SK-N-SH (cell line): ENCODE measurements at regions not wholly inside any gene's neighbourhood (a gene's known extent, or its start where the extent isn't known, plus 50 kb on each side); places are given as distances from the start of the nearest gene placed in this dataset.
A peak's percentile ranks its signal among the peaks of the same experiment; 100 is the strongest.

Experiments used
- CTCF ChIA-PET: fragments of 300-600, 350-600 bp; formaldehyde crosslinking; extraction: SDS; loops from one replicate; lab custom pipeline; 2021; lab: Yijun Ruan, JAX
- POLR2A ChIA-PET: fragments of 350-600 bp; sonication (Branson Sonifier 250); formaldehyde crosslinking; extraction: SDS; loops from one replicate; lab custom pipeline; 2020; ENCODE audit warnings: antibody characterized with exemption, inconsistent platforms; lab: Yijun Ruan, JAX
- DNase-seq: peaks from one replicate; pipeline ENCODE4 v3.0.0; 2012
- H2AFZ ChIP-seq: fragments of 200-600 bp; sonication (generic); 2 replicates; pipeline ENCODE4 v1.8.1; 2016; ENCODE audit warnings: antibody characterized with exemption, mild to moderate bottlenecking, low read depth
- H3F3A ChIP-seq: fragments of 200-600 bp; sonication (generic); replicated peaks from 2 replicates; pipeline ENCODE3; 2016; ENCODE audit warnings: antibody characterized with exemption, mild to moderate bottlenecking; ENCODE audit not compliant: insufficient read depth
- H3K27ac ChIP-seq, 2 experiments: fragments of 200-500 bp in 1 of 2; fragments of 200-600 bp in 1 of 2; sonication (Bioruptor generic) in 1 of 2; sonication (generic), shearing (Covaris generic) in 1 of 2; 2 replicates each; pipeline versions ENCODE4 v1.5.1 to v1.6.1; 2014 to 2016; ENCODE audit warnings: low read depth in 2 of 2, inconsistent platforms in 1 of 2, low read length in 1 of 2, mild to moderate bottlenecking in 1 of 2, mixed read lengths in 1 of 2
- H3K27me3 ChIP-seq: fragments of 200-600 bp; sonication (generic), shearing (Covaris generic); 2 replicates; pipeline ENCODE4 v1.6.1; 2016; ENCODE audit warnings: mixed run types; ENCODE audit not compliant: insufficient read depth
- H3K36me3 ChIP-seq, 2 experiments: fragments of 200-500 bp in 1 of 2; fragments of 200-600 bp in 1 of 2; sonication (Bioruptor generic) in 1 of 2; sonication (generic) in 1 of 2; replicated peaks in 1 of 2; 2 replicates each; pipeline versions ENCODE3 to v1.5.1; 2014 to 2016; ENCODE audit warnings: low read length in 1 of 2, mild to moderate bottlenecking in 1 of 2; ENCODE audit not compliant: insufficient read depth in 2 of 2, control insufficient read depth in 1 of 2
- H3K4me1 ChIP-seq, 2 experiments: fragments of 200-500 bp in 1 of 2; fragments of 200-600 bp in 1 of 2; sonication (Bioruptor generic) in 1 of 2; sonication (generic), shearing (Covaris generic) in 1 of 2; 2 replicates each; pipeline versions ENCODE4 v1.5.1 to v1.6.1; 2014 to 2016; ENCODE audit warnings: low read depth in 1 of 2, low read length in 1 of 2, mixed run types in 1 of 2; ENCODE audit not compliant: insufficient read depth in 2 of 2, control insufficient read depth in 1 of 2
- H3K4me2 ChIP-seq: fragments of 200-600 bp; sonication (generic), shearing (Covaris generic); 2 replicates; pipeline ENCODE4 v1.6.1; 2017; ENCODE audit warnings: mixed run types
- H3K4me3 ChIP-seq, 2 experiments: fragments of 200-500 bp in 1 of 2; fragments of 200-600 bp in 1 of 2; sonication (Bioruptor generic) in 1 of 2; sonication (generic), shearing (Covaris generic) in 1 of 2; 2 replicates each; pipeline versions ENCODE4 v1.5.1 to v1.8.1; 2014 to 2016; ENCODE audit warnings: low read depth in 2 of 2, inconsistent platforms in 1 of 2, low read length in 1 of 2, mild to moderate bottlenecking in 1 of 2, mixed read lengths in 1 of 2, moderate library complexity in 1 of 2
- H3K79me2 ChIP-seq: fragments of 200-600 bp; sonication (generic); 2 replicates; pipeline ENCODE4 v1.8.1; 2017; ENCODE audit warnings: mild to moderate bottlenecking; ENCODE audit not compliant: insufficient read depth
- H3K9ac ChIP-seq: fragments of 200-600 bp; sonication (generic); 2 replicates; pipeline ENCODE4 v1.6.1; 2017; ENCODE audit warnings: mixed run types
- H3K9me2 ChIP-seq: fragments of 200-600 bp; sonication (generic); 2 replicates; pipeline ENCODE4 v1.6.1; 2017; ENCODE audit warnings: mixed run types
- H3K9me3 ChIP-seq: fragments of 200-600 bp; sonication (generic); 2 replicates; pipeline ENCODE4 v1.6.1; 2017; ENCODE audit warnings: mixed run types, mild to moderate bottlenecking, moderate library complexity
- H4K20me1 ChIP-seq: fragments of 200-600 bp; sonication (generic); 2 replicates; pipeline ENCODE4 v1.6.1; 2017; ENCODE audit warnings: mild to moderate bottlenecking, mixed run types; ENCODE audit not compliant: insufficient read depth
- CHD2 ChIP-seq: fragments of 150-350 bp; IDR thresholded peaks from 2 replicates; pipeline ENCODE4 v1.6.1; 2018; ENCODE audit warnings: low read length; ENCODE audit not compliant: partially characterized antibody
- CTCF ChIP-seq: fragments of 200-600 bp; sonication (generic); IDR thresholded peaks from 2 replicates; pipeline ENCODE4 v1.6.1; 2017; ENCODE audit warnings: antibody characterized with exemption, mild to moderate bottlenecking, moderate library complexity
- ELF1 ChIP-seq: IDR thresholded peaks from 2 replicates; pipeline ENCODE4 v1.4.0; 2012
- EZH2phosphoT487 ChIP-seq: fragments of 200-600 bp; sonication (generic); IDR thresholded peaks from 2 replicates; pipeline ENCODE4 v1.6.1; 2017; ENCODE audit warnings: low read depth, mixed run types, mild to moderate bottlenecking, antibody characterized with exemption, moderate library complexity, borderline replicate concordance
- FOSL2 ChIP-seq: IDR thresholded peaks from 2 replicates; pipeline ENCODE4 v1.4.0; 2012; ENCODE audit warnings: low read depth, mild to moderate bottlenecking, moderate library complexity, borderline replicate concordance
- FOXJ3 ChIP-seq: sonication (generic); formaldehyde crosslinking; IDR thresholded peaks from 2 replicates; pipeline ENCODE4 v1.5.1; 2020; ENCODE audit warnings: mild to moderate bottlenecking, missing genetic modification reagents
- GATA2 ChIP-seq: sonication (generic); formaldehyde crosslinking; IDR thresholded peaks from 2 replicates; pipeline ENCODE4 v1.5.0; 2020; ENCODE audit warnings: mild to moderate bottlenecking, missing genetic modification reagents
- MXI1 ChIP-seq: IDR thresholded peaks from 2 replicates; pipeline ENCODE4 v1.6.1; 2012; ENCODE audit warnings: mild to moderate bottlenecking, low read depth, low read length, improper control_type of control experiment
- NFIC ChIP-seq: IDR thresholded peaks from 2 replicates; pipeline ENCODE4 v1.4.0; 2012; ENCODE audit warnings: borderline replicate concordance
- NRF1 ChIP-seq: IDR thresholded peaks from 2 replicates; pipeline ENCODE4 v1.6.1; 2012; ENCODE audit warnings: low read depth, mild to moderate bottlenecking, low read length
- POLR2AphosphoS5 ChIP-seq: IDR thresholded peaks from 2 replicates; pipeline ENCODE4 v1.6.1; 2012; ENCODE audit warnings: low read depth, low read length
- RAD21 ChIP-seq: IDR thresholded peaks from 2 replicates; pipeline ENCODE4 v1.6.1; 2012; ENCODE audit warnings: mild to moderate bottlenecking, low read length
- RCOR1 ChIP-seq: fragments of 150-350 bp; IDR thresholded peaks from 2 replicates; pipeline ENCODE4 v1.6.1; 2017; ENCODE audit warnings: antibody characterized with exemption, low read length
- RXRA ChIP-seq: IDR thresholded peaks from 2 replicates; pipeline ENCODE4 v1.4.0; 2012; ENCODE audit warnings: low read depth, mild to moderate bottlenecking, borderline replicate concordance
- SMC3 ChIP-seq: IDR thresholded peaks from 2 replicates; pipeline ENCODE4 v1.6.1; 2012; ENCODE audit warnings: low read depth, low read length, improper control_type of control experiment
- WGBS: methylation state at CpG from one replicate; pipeline ENCODE4 v1.1.6; 2017; ENCODE audit warnings: low lambda C conversion rate; 5-methylcytosine and 5-hydroxymethylcytosine counted together

- H3F3A ChIP-seq, result peaks cover 7% of the 10 kb centered on the region
- no peaks in the 10 kb centered on the region for H3K79me2 ChIP-seq
- no peaks in the 10 kb centered on the region for H3K4me1 ChIP-seq
- no peak overlapping the region for H3K4me3 ChIP-seq
- no peaks in the 10 kb centered on the region for H3K27me3 ChIP-seq
- H3K27ac ChIP-seq, result peak overlapping the region in 1 of 2 experiments; percentile 53; a peak in 2 of 4 replicates
- H4K20me1 ChIP-seq, result no peaks in the 10 kb centered on the region
- TF ChIP-seq RAD21 (no peak), CTCF (0 out of 2 replicates have a peak, but pooled peaks have one; percentile 13)
- H3K9me3 ChIP-seq, result no peaks in the 10 kb centered on the region
- H3K4me2 ChIP-seq, result no peak overlapping the region
- ChIA-PET POLR2A (no interaction called here), CTCF (interaction anchor here (0.6 kb wide), 1 partner anchor 13 kb away, joined by 3 read pairs; no protein-coding TSS in a partner anchor)
- 38% methylated on average over 6 of the region's 6 CpGs for WGBS
- no peaks in the 10 kb centered on the region for H3K9me2 ChIP-seq
- no peak overlapping the region for H3K9ac ChIP-seq
- no peak for DNase-seq
- H2AFZ ChIP-seq, result no peak overlapping the region
- no peaks in the 10 kb centered on the region for H3K36me3 ChIP-seq
These were observed 360.3 kb downstream of the IRS1 start for GRCh38 chr2:226439337-226439736.

GRCh38 chr2:226435146-226435545 is 364.5 kb downstream of the IRS1 start:
- Histone ChIP-seq H3K4me2 (no peak overlapping the region), H3K9ac (no peak overlapping the region), H3K9me3 (no peaks in the 10 kb centered on the region), H3K9me2 (no peaks in the 10 kb centered on the region), H3K36me3 (no peaks in the 10 kb centered on the region), H3K27me3 (no peaks in the 10 kb centered on the region), H4K20me1 (no peaks in the 10 kb centered on the region), H3K27ac (no peak overlapping the region), H3K4me3 (no peak overlapping the region), H2AFZ (peak overlapping the region; percentile 74), H3K4me1 (peaks cover 0 to 13% of the 10 kb centered on the region in 2 experiments; a peak in 1 of 4 replicates), H3K79me2 (no peaks in the 10 kb centered on the region), H3F3A (peaks cover 2% of the 10 kb centered on the region)
- TF ChIP-seq CHD2, result no peak
- TF ChIP-seq RXRA, result no peak
- no peak for TF ChIP-seq NFIC
- no peak for TF ChIP-seq MXI1
- TF ChIP-seq RCOR1, result no peak
- no peak for TF ChIP-seq FOXJ3 (CRISPR knock-in tag)
- TF ChIP-seq SMC3, result no peak
- TF ChIP-seq EZH2phosphoT487, result no peak
- TF ChIP-seq NRF1, result no peak
- no peak for TF ChIP-seq POLR2AphosphoS5
- no peak for TF ChIP-seq GATA2 (CRISPR knock-in tag)
- TF ChIP-seq CTCF, result no peak
- TF ChIP-seq ELF1, result no peak
- no peak for TF ChIP-seq RAD21
- TF ChIP-seq FOSL2, result no peak
- ChIA-PET POLR2A (interaction anchor here (0.6 kb wide), 1 partner anchor 1453 kb away, joined by 3 read pairs; no protein-coding TSS in a partner anchor), CTCF (interaction anchor here (1.6 kb wide), 1 partner anchor 32 kb away, joined by 3 read pairs; no protein-coding TSS in a partner anchor)
- no peak for DNase-seq
- WGBS, result 49% methylated on average over 5 of the region's 5 CpGs
